Testis (tissue), 2 donors: ENCODE measurements at regions not wholly inside any gene's neighbourhood (a gene's known extent, or its start where the extent isn't known, plus 50 kb on each side); places are given as distances from the start of the nearest gene placed in this dataset.
A peak's percentile ranks its signal among the peaks of the same experiment; 100 is the strongest.

Experiments
- DNase-seq: peaks from one replicate; pipeline ENCODE4 v3.0.0-alpha.2; 2019
- H3K27ac ChIP-seq, 2 donors: fragments of 200-600 bp; sonication (generic); one replicate each; pipeline ENCODE4 v1.5.1; 2019
- H3K27me3 ChIP-seq: fragments of 200-600 bp; sonication (generic); one replicate; pipeline ENCODE4 v1.5.1; 2019
- H3K36me3 ChIP-seq: fragments of 200-600 bp; sonication (generic); one replicate; pipeline ENCODE4 v1.5.1; 2017; ENCODE audit warnings: low read depth; ENCODE audit errors: missing control alignments
- H3K4me1 ChIP-seq: fragments of 200-600 bp; sonication (generic); one replicate; pipeline ENCODE4 v1.5.1; 2019
- H3K4me3 ChIP-seq, 2 donors: fragments of 200-600 bp; sonication (generic); one replicate each; pipeline ENCODE4 v1.5.1; 2017 to 2019
- H3K9me3 ChIP-seq: fragments of 200-600 bp; sonication (generic); one replicate; pipeline ENCODE4 v1.5.1; 2017
- CTCF ChIP-seq, 3 experiments: fragments of 450-650 bp in 2 of 3; fragments of 200-600 bp in 1 of 3; sonication (generic) in 1 of 3; IDR thresholded peaks; one replicate each; pipeline ENCODE4 v1.5.1; 2016 to 2019; ENCODE audit warnings: antibody characterized with exemption in 3 of 3, mild to moderate bottlenecking in 2 of 3, moderate library complexity in 1 of 3
- POLR2A ChIP-seq: fragments of 450-650 bp; IDR thresholded peaks from one replicate; pipeline ENCODE4 v1.6.1; 2017; ENCODE audit warnings: antibody characterized with exemption, mild to moderate bottlenecking, moderate library complexity
- WGBS, 2 donors: methylation state at CpG; one replicate each; pipeline ENCODE4 v1.1.5; 2018; 5-methylcytosine and 5-hydroxymethylcytosine counted together
- intact Hi-C: fragments of 100-400 bp; cut with DNase I; formaldehyde crosslinking; loops from one replicate; pipeline ENCODE4 v1.15.1; 2023; ENCODE audit warnings: low total_unique reads

- intact Hi-C loops, result no loop called here
- Histone ChIP-seq H3K27me3 (no peaks in the 10 kb centered on the region), H3K4me3 (no peak overlapping the region), H3K4me1 (no peaks in the 10 kb centered on the region), H3K9me3 (no peaks in the 10 kb centered on the region), H3K27ac (no peak overlapping the region), H3K36me3 (no peaks in the 10 kb centered on the region)
- DNase-seq, result no peak
- TF ChIP-seq CTCF (IDR thresholded peaks at IDR 0.05) (no peak), POLR2A (no peak)
- 94 to 95% methylated on average over 13 of the region's 13 CpGs for WGBS, 2 donors
Observed at GRCh38 chr2:7722212-7722910, 805.1 kb downstream of the RNF144A start.

- intact Hi-C loops, result no loop called here
- no peaks in the 10 kb centered on the region for H3K27me3 ChIP-seq
- H3K4me3 ChIP-seq, result no peak overlapping the region
- no peak overlapping the region for H3K27ac ChIP-seq
- H3K9me3 ChIP-seq, result no peaks in the 10 kb centered on the region
- H3K36me3 ChIP-seq, result no peaks in the 10 kb centered on the region
- DNase-seq, result no peak
- no peaks in the 10 kb centered on the region for H3K4me1 ChIP-seq
- TF ChIP-seq POLR2A (no peak), CTCF (IDR thresholded peaks at IDR 0.05) (no peak)
- WGBS, 2 donors, result 85 to 87% methylated on average over 5 of the region's 5 CpGs
Observed at GRCh38 chr2:7724336-7724735, 807.1 kb downstream of the RNF144A start.

- DNase-seq, result peak; percentile 14
- 39 to 42% methylated on average over 9 of the region's 9 CpGs for WGBS, 2 donors
Observed at GRCh38 chr2:7725171-7725849, 808.1 kb downstream of the RNF144A start.

GRCh38 chr2:7725850-7726242 lies 808.6 kb downstream of the RNF144A start:
- no peaks in the 10 kb centered on the region for H3K27me3 ChIP-seq
- no peak for TF ChIP-seq CTCF (IDR thresholded peaks at IDR 0.05)
- no peak for TF ChIP-seq POLR2A
- no peak overlapping the region for H3K4me3 ChIP-seq
- WGBS, 2 donors, result 86 to 92% methylated on average over 1 of the region's 1 CpG
- intact Hi-C loops, result no loop called here
- no peaks in the 10 kb centered on the region for H3K4me1 ChIP-seq
- no peaks in the 10 kb centered on the region for H3K9me3 ChIP-seq
- H3K36me3 ChIP-seq, result no peaks in the 10 kb centered on the region
- no peak overlapping the region for H3K27ac ChIP-seq
- no peak for DNase-seq

More at GRCh38 chr2:7725171-7725849, 808.1 kb downstream of the RNF144A start:
- Histone ChIP-seq H3K9me3 (no peaks in the 10 kb centered on the region), H3K27ac (no peak overlapping the region), H3K36me3 (no peaks in the 10 kb centered on the region), H3K27me3 (no peaks in the 10 kb centered on the region), H3K4me1 (no peaks in the 10 kb centered on the region), H3K4me3 (no peak overlapping the region)
- intact Hi-C loops, result no loop called here
- TF ChIP-seq POLR2A (no peak), CTCF (IDR thresholded peaks at IDR 0.05) (peak in 1 of 3 experiments; percentile 21)

- H3K36me3 ChIP-seq, result no peaks in the 10 kb centered on the region
- H3K4me3 ChIP-seq, result no peak overlapping the region
- WGBS, 2 donors, result 94 to 100% methylated on average over 3 of the region's 3 CpGs
- no peaks in the 10 kb centered on the region for H3K9me3 ChIP-seq
- H3K27ac ChIP-seq, result no peak overlapping the region
- TF ChIP-seq CTCF (IDR thresholded peaks at IDR 0.05) (no peak), POLR2A (no peak)
- H3K4me1 ChIP-seq, result no peaks in the 10 kb centered on the region
- DNase-seq, result no peak
- intact Hi-C loops, result no loop called here
- H3K27me3 ChIP-seq, result no peaks in the 10 kb centered on the region
Observed at GRCh38 chr2:7726989-7727388, 809.8 kb downstream of the RNF144A start.
